ENCODE measurements at regions not wholly inside any gene's neighbourhood (a gene's known extent, or its start where the extent isn't known, plus 50 kb on each side); places are given as distances from the start of the nearest gene placed in this dataset.

DNA sequence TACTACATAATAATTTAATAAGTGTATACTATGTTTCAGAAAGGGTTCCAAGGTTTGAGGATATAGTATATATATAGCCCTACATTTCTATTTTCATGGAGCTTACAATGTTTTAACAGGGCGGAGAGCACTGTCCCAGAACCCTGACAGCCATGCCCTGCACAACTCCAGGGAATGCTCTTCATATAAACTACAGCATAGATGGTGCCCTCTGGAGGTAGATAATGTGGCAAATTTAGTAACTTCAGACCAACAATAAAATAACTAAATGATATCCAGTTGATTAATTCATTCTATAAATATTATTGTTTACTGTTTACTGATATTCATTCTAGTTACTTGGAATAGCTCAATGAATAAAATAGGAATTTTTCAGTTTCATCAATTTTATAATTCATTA lies 693.7 kb upstream of the CCDC179 start:
- DNase-seq (ENCODE audit: low spot score): no peak
- no peaks in the 10 kb centered on the region for H3K79me1 ChIP-seq (ENCODE audit: low read depth, low read length)
- no peaks in the 10 kb centered on the region for H3K36me3 ChIP-seq (replicated peaks in 1 of 2; ENCODE audit: control insufficient read depth in 2 of 2, insufficient read depth in 2 of 2, low read length in 2 of 2)
- no peak overlapping the region for H2AFZ ChIP-seq (ENCODE audit: low read length)
- no peak overlapping the region for H2BK15ac ChIP-seq (ENCODE audit: low read length)
- H2BK5ac ChIP-seq (ENCODE audit: low read length): no peak overlapping the region
- H3K27me3 ChIP-seq (ENCODE audit: control insufficient read depth in 3 of 3, insufficient read depth in 3 of 3, low read depth in 1 of 3, low read length in 3 of 3): no peaks in the 10 kb centered on the region
- no peak overlapping the region for H4K8ac ChIP-seq (ENCODE audit: low read depth, low read length)
- H3K9me3 ChIP-seq (replicated peaks in 1 of 2; ENCODE audit: control insufficient read depth in 2 of 2, insufficient read depth in 1 of 2, low read depth in 1 of 2, low read length in 2 of 2): no peaks in the 10 kb centered on the region
- no peak overlapping the region for H3K27ac ChIP-seq (replicated peaks; ENCODE audit: low read length)
- H3K4me2 ChIP-seq (ENCODE audit: insufficient read depth, low read length, poor library complexity, severe bottlenecking): no peak overlapping the region
- H4K91ac ChIP-seq (ENCODE audit: low read depth, low read length, poor library complexity): no peak overlapping the region
- no peak overlapping the region for H3K14ac ChIP-seq (ENCODE audit: low read length)
- no peak overlapping the region for H3K4me3 ChIP-seq (ENCODE audit: low read length in 2 of 2)
- H3K18ac ChIP-seq (ENCODE audit: low read length): no peak overlapping the region
- no peak overlapping the region for H2BK120ac ChIP-seq (ENCODE audit: low read depth, low read length)
- H3K23ac ChIP-seq (ENCODE audit: low read depth, low read length, poor library complexity): no peak overlapping the region
- H2AK5ac ChIP-seq (ENCODE audit: low read depth, low read length): no peak overlapping the region
- no peak overlapping the region for H2BK12ac ChIP-seq (ENCODE audit: low read length)
- H3K4me1 ChIP-seq (ENCODE audit: control insufficient read depth in 2 of 2, insufficient read depth in 1 of 2, low read depth in 1 of 2, low read length in 2 of 2): no peaks in the 10 kb centered on the region
- no CpG with 5 or more reads among the region's 1 CpG for WGBS, 2 donors (ENCODE audit: extremely low coverage in 2 of 2, insufficient read length in 2 of 2, insufficient replicate concordance in 1 of 2)
- H3K4ac ChIP-seq (ENCODE audit: low read length): no peak overlapping the region
- no peak overlapping the region for H3K9ac ChIP-seq (ENCODE audit: low read depth, low read length, poor library complexity)

DNA sequence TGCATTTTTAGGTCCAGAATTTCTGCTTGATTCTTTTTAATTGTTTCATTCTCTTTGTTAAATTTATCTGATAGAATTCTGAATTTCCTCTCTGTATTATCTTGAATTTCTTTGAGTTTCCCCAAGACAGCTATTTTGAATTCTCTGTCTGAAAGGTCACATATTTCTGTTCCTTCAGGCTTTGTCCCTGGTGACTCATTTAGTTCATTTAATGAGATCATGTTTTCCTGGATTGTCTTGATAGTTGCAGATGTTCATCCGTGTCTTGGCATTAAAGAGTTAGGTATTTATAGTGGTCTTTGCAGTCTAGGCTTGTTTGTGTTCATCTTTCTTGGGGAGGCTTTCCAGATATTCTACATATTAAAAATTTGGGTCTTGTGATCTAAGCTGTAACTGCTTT lies 694.8 kb upstream of the CCDC179 start:
- H3K9ac ChIP-seq (ENCODE audit: low read depth, low read length, poor library complexity): no peak overlapping the region
- H3K27ac ChIP-seq (replicated peaks; ENCODE audit: low read length): no peak overlapping the region

DNA sequence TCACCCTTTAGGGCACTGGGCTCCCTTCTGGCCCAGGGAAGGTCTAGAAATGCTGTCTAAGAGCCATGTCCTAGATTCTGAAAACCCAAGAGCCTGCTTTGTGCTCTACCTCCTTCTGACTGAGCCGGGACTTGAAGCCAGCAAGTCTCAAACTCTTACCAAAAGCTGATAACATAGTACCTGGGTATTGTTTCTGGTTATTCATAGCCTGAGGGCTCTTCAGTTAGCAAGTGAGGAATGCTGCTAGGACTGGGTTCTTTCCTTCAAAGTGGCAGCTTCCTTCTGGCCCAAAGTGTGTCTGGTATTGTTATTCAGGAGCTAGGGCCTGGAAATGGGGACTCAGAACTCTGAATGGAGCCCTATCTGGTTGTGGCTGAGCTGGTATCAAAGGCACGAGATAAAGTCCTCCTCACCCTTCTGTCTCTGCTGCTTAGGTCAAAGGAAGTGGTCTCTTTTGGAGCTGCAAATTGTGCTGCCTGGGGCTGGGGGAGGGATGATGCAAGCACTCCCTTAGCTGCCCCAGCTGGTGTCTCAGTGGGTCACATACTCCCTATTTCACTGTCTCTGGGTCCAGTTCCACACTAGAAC lies 696.0 kb upstream of the CCDC179 start:
- no peak overlapping the region for H3K23ac ChIP-seq (ENCODE audit: low read depth, low read length, poor library complexity)

More for the DNA sequence above, 694.8 kb upstream of the CCDC179 start:
- Histone ChIP-seq H3K9me3 (replicated peaks in 1 of 2; ENCODE audit: control insufficient read depth in 2 of 2, insufficient read depth in 1 of 2, low read depth in 1 of 2, low read length in 2 of 2) (no peaks in the 10 kb centered on the region), H2BK5ac (ENCODE audit: low read length) (no peak overlapping the region), H2BK12ac (ENCODE audit: low read length) (no peak overlapping the region), H2AK5ac (ENCODE audit: low read depth, low read length) (no peak overlapping the region), H3K27me3 (ENCODE audit: control insufficient read depth in 3 of 3, insufficient read depth in 3 of 3, low read depth in 1 of 3, low read length in 3 of 3) (no peaks in the 10 kb centered on the region), H2BK15ac (ENCODE audit: low read length) (no peak overlapping the region), H3K4me1 (ENCODE audit: control insufficient read depth in 2 of 2, insufficient read depth in 1 of 2, low read depth in 1 of 2, low read length in 2 of 2) (no peaks in the 10 kb centered on the region), H2AFZ (ENCODE audit: low read length) (no peak overlapping the region), H4K91ac (ENCODE audit: low read depth, low read length, poor library complexity) (no peak overlapping the region), H3K4me2 (ENCODE audit: insufficient read depth, low read length, poor library complexity, severe bottlenecking) (no peak overlapping the region), H3K36me3 (replicated peaks in 1 of 2; ENCODE audit: control insufficient read depth in 2 of 2, insufficient read depth in 2 of 2, low read length in 2 of 2) (no peaks in the 10 kb centered on the region), H3K23ac (ENCODE audit: low read depth, low read length, poor library complexity) (no peak overlapping the region), H3K4ac (ENCODE audit: low read length) (no peak overlapping the region), H3K79me1 (ENCODE audit: low read depth, low read length) (no peaks in the 10 kb centered on the region), H2BK120ac (ENCODE audit: low read depth, low read length) (no peak overlapping the region), H3K14ac (ENCODE audit: low read length) (no peak overlapping the region), H3K18ac (ENCODE audit: low read length) (no peak overlapping the region), H3K4me3 (ENCODE audit: low read length in 2 of 2) (no peak overlapping the region), H4K8ac (ENCODE audit: low read depth, low read length) (no peak overlapping the region)
- no peak for DNase-seq (ENCODE audit: low spot score)
- no CpG with 5 or more reads among the region's 1 CpG for WGBS, 2 donors (ENCODE audit: extremely low coverage in 2 of 2, insufficient read length in 2 of 2, insufficient replicate concordance in 1 of 2)

DNA sequence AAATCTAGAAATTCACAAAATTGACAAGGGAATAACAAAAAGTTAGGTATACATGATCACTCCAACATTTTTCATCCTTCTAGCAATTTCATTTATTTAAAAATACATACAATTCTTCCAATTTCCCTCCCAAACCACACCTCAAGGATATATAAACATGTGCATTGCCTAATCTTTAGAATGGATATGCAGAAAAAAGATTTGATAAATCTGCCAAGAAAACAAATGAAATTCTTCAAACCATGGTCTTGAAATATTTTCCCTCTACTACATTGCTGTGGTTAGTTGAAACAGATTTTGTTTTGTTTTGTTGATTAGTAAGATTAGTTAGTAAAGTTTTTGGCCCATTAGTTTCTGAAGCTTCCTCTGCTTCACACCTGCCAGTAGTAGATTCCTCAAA lies 703.3 kb upstream of the CCDC179 start:
- Histone ChIP-seq H3K27ac (replicated peaks; ENCODE audit: low read length) (no peak overlapping the region), H2BK120ac (ENCODE audit: low read depth, low read length) (no peak overlapping the region)

More for the DNA sequence above, 696.0 kb upstream of the CCDC179 start:
- no peak for DNase-seq (ENCODE audit: low spot score)
- H3K4me3 ChIP-seq (ENCODE audit: low read length in 2 of 2): no peak overlapping the region
- H4K8ac ChIP-seq (ENCODE audit: low read depth, low read length): no peak overlapping the region
- H3K4me2 ChIP-seq (ENCODE audit: insufficient read depth, low read length, poor library complexity, severe bottlenecking): no peak overlapping the region
- no peak overlapping the region for H2AFZ ChIP-seq (ENCODE audit: low read length)
- no peaks in the 10 kb centered on the region for H3K27me3 ChIP-seq (ENCODE audit: control insufficient read depth in 3 of 3, insufficient read depth in 3 of 3, low read depth in 1 of 3, low read length in 3 of 3)
- H2BK120ac ChIP-seq (ENCODE audit: low read depth, low read length): no peak overlapping the region
- no peaks in the 10 kb centered on the region for H3K36me3 ChIP-seq (replicated peaks in 1 of 2; ENCODE audit: control insufficient read depth in 2 of 2, insufficient read depth in 2 of 2, low read length in 2 of 2)
- H3K4me1 ChIP-seq (ENCODE audit: control insufficient read depth in 2 of 2, insufficient read depth in 1 of 2, low read depth in 1 of 2, low read length in 2 of 2): no peaks in the 10 kb centered on the region
- H3K79me1 ChIP-seq (ENCODE audit: low read depth, low read length): no peaks in the 10 kb centered on the region
- H3K9ac ChIP-seq (ENCODE audit: low read depth, low read length, poor library complexity): no peak overlapping the region
- no peak overlapping the region for H2BK5ac ChIP-seq (ENCODE audit: low read length)
- no peak overlapping the region for H3K14ac ChIP-seq (ENCODE audit: low read length)
- H2BK12ac ChIP-seq (ENCODE audit: low read length): no peak overlapping the region
- H3K27ac ChIP-seq (replicated peaks; ENCODE audit: low read length): no peak overlapping the region
- H3K9me3 ChIP-seq (replicated peaks in 1 of 2; ENCODE audit: control insufficient read depth in 2 of 2, insufficient read depth in 1 of 2, low read depth in 1 of 2, low read length in 2 of 2): no peaks in the 10 kb centered on the region
- no peak overlapping the region for H4K91ac ChIP-seq (ENCODE audit: low read depth, low read length, poor library complexity)
- no peak overlapping the region for H2AK5ac ChIP-seq (ENCODE audit: low read depth, low read length)
- H3K18ac ChIP-seq (ENCODE audit: low read length): no peak overlapping the region
- no peak overlapping the region for H3K4ac ChIP-seq (ENCODE audit: low read length)
- WGBS, 2 donors (ENCODE audit: extremely low coverage in 2 of 2, insufficient read length in 2 of 2, insufficient replicate concordance in 1 of 2): no CpG with 5 or more reads among the region's 2 CpGs
- H2BK15ac ChIP-seq (ENCODE audit: low read length): no peak overlapping the region

More for the DNA sequence above, 703.3 kb upstream of the CCDC179 start:
- Histone ChIP-seq H3K14ac (ENCODE audit: low read length) (no peak overlapping the region), H3K27me3 (ENCODE audit: control insufficient read depth in 3 of 3, insufficient read depth in 3 of 3, low read depth in 1 of 3, low read length in 3 of 3) (no peaks in the 10 kb centered on the region), H3K9ac (ENCODE audit: low read depth, low read length, poor library complexity) (no peak overlapping the region), H3K4me2 (ENCODE audit: insufficient read depth, low read length, poor library complexity, severe bottlenecking) (no peak overlapping the region), H2BK5ac (ENCODE audit: low read length) (no peak overlapping the region), H3K4me1 (ENCODE audit: control insufficient read depth in 2 of 2, insufficient read depth in 1 of 2, low read depth in 1 of 2, low read length in 2 of 2) (no peaks in the 10 kb centered on the region), H3K9me3 (replicated peaks in 1 of 2; ENCODE audit: control insufficient read depth in 2 of 2, insufficient read depth in 1 of 2, low read depth in 1 of 2, low read length in 2 of 2) (no peaks in the 10 kb centered on the region), H2AFZ (ENCODE audit: low read length) (no peak overlapping the region), H3K79me1 (ENCODE audit: low read depth, low read length) (no peaks in the 10 kb centered on the region), H3K4ac (ENCODE audit: low read length) (no peak overlapping the region), H3K23ac (ENCODE audit: low read depth, low read length, poor library complexity) (no peak overlapping the region), H2BK15ac (ENCODE audit: low read length) (no peak overlapping the region), H2AK5ac (ENCODE audit: low read depth, low read length) (no peak overlapping the region), H3K36me3 (replicated peaks in 1 of 2; ENCODE audit: control insufficient read depth in 2 of 2, insufficient read depth in 2 of 2, low read length in 2 of 2) (no peaks in the 10 kb centered on the region), H3K4me3 (ENCODE audit: low read length in 2 of 2) (no peak overlapping the region), H3K18ac (ENCODE audit: low read length) (no peak overlapping the region), H4K91ac (ENCODE audit: low read depth, low read length, poor library complexity) (no peak overlapping the region), H4K8ac (ENCODE audit: low read depth, low read length) (no peak overlapping the region), H2BK12ac (ENCODE audit: low read length) (no peak overlapping the region)
- DNase-seq (ENCODE audit: low spot score): no peak
